ENCODE measurements at regions not wholly inside any gene's neighbourhood (a gene's known extent, or its start where the extent isn't known, plus 50 kb on each side); places are given as distances from the start of the nearest gene placed in this dataset.

- H3K27me3 ChIP-seq = no peaks in the 10 kb centered on the region
- H3K36me3 ChIP-seq = no peaks in the 10 kb centered on the region
- no peak for DNase-seq
- H3K27ac ChIP-seq = no peak overlapping the region
- H3K4me1 ChIP-seq = no peaks in the 10 kb centered on the region
- no peak overlapping the region for H3K4me3 ChIP-seq
- H3K9me3 ChIP-seq = no peaks in the 10 kb centered on the region
- TF ChIP-seq CTCF (IDR thresholded peaks at IDR 0.05) (no peak), POLR2A (IDR thresholded peaks at IDR 0.05) (no peak)
Measured at GRCh38 chr3:79886204-79886603, 118.4 kb upstream of the ROBO1 start.

GRCh38 chr3:79885407-79885806 lies 117.6 kb upstream of the ROBO1 start:
- H3K27me3 ChIP-seq = no peaks in the 10 kb centered on the region
- H3K4me1 ChIP-seq = no peaks in the 10 kb centered on the region
- H3K36me3 ChIP-seq = no peaks in the 10 kb centered on the region
- no peak overlapping the region for H3K27ac ChIP-seq
- no peak overlapping the region for H3K4me3 ChIP-seq
- TF ChIP-seq CTCF (IDR thresholded peaks at IDR 0.05) = no peak
- no peak for TF ChIP-seq POLR2A (IDR thresholded peaks at IDR 0.05)
- DNase-seq = no peak
- H3K9me3 ChIP-seq = no peaks in the 10 kb centered on the region

GRCh38 chr3:79884354-79884753 lies 116.6 kb upstream of the ROBO1 start:
- TF ChIP-seq POLR2A (IDR thresholded peaks at IDR 0.05) (no peak), CTCF (IDR thresholded peaks at IDR 0.05) (no peak)
- Histone ChIP-seq H3K9me3 (no peaks in the 10 kb centered on the region), H3K4me3 (no peak overlapping the region), H3K36me3 (no peaks in the 10 kb centered on the region), H3K27me3 (no peaks in the 10 kb centered on the region), H3K4me1 (no peaks in the 10 kb centered on the region), H3K27ac (no peak overlapping the region)
- DNase-seq = no peak

- Histone ChIP-seq H3K27me3 (no peaks in the 10 kb centered on the region), H3K27ac (no peak overlapping the region), H3K4me1 (no peaks in the 10 kb centered on the region), H3K4me3 (no peak overlapping the region), H3K9me3 (no peaks in the 10 kb centered on the region), H3K36me3 (no peaks in the 10 kb centered on the region)
- TF ChIP-seq POLR2A (IDR thresholded peaks at IDR 0.05) (no peak), CTCF (IDR thresholded peaks at IDR 0.05) (no peak)
- DNase-seq = no peak
Measured at GRCh38 chr3:79881431-79881830, 113.6 kb upstream of the ROBO1 start.

GRCh38 chr3:79878708-79879107 lies 110.9 kb upstream of the ROBO1 start:
- DNase-seq = no peak
- Histone ChIP-seq H3K4me3 (no peak overlapping the region), H3K27me3 (no peaks in the 10 kb centered on the region), H3K4me1 (no peaks in the 10 kb centered on the region), H3K36me3 (no peaks in the 10 kb centered on the region), H3K9me3 (no peaks in the 10 kb centered on the region), H3K27ac (no peak overlapping the region)
- TF ChIP-seq CTCF (IDR thresholded peaks at IDR 0.05) = no peak
- no peak for TF ChIP-seq POLR2A (IDR thresholded peaks at IDR 0.05)

- H3K27me3 ChIP-seq = no peaks in the 10 kb centered on the region
- H3K27ac ChIP-seq = no peak overlapping the region
- H3K4me3 ChIP-seq = no peak overlapping the region
- no peaks in the 10 kb centered on the region for H3K36me3 ChIP-seq
- no peaks in the 10 kb centered on the region for H3K4me1 ChIP-seq
- H3K9me3 ChIP-seq = no peaks in the 10 kb centered on the region
- DNase-seq = no peak
- no peak for TF ChIP-seq CTCF (IDR thresholded peaks at IDR 0.05)
- TF ChIP-seq POLR2A (IDR thresholded peaks at IDR 0.05) = no peak
Measured at GRCh38 chr3:79874646-79875045, 106.8 kb upstream of the ROBO1 start.

Data from Peyer's patch (tissue), 4 donors.